ENCODE measurements at regions not wholly inside any gene's neighbourhood (a gene's known extent, or its start where the extent isn't known, plus 50 kb on each side); places are given as distances from the start of the nearest gene placed in this dataset.

GRCh38 chr20:12372557-12372956 is 454.9 kb downstream of the BTBD3 start:
- no peak for TF ChIP-seq CTCF (IDR thresholded peaks at IDR 0.05; ENCODE audit: insufficient read depth, low read length, poor library complexity, severe bottlenecking)
- Histone ChIP-seq H3K4me3 (replicated peaks; ENCODE audit: low read depth, low read length) (no peak overlapping the region), H3K27me3 (replicated peaks; ENCODE audit: control insufficient read depth, insufficient read depth, low read length) (no peaks in the 10 kb centered on the region), H3K36me3 (ENCODE audit: control insufficient read depth, insufficient read depth, low read length) (no peaks in the 10 kb centered on the region)
- DNase-seq (ENCODE audit: extremely low read depth, insufficient read length) = no peak

- H3K27me3 ChIP-seq (replicated peaks; ENCODE audit: control insufficient read depth, insufficient read depth, low read length) = no peaks in the 10 kb centered on the region
These were observed 458.3 kb downstream of the BTBD3 start for GRCh38 chr20:12375967-12376366.

GRCh38 chr20:12383821-12384220 is 466.1 kb downstream of the BTBD3 start:
- no peak for DNase-seq (ENCODE audit: extremely low read depth, insufficient read length)
- Histone ChIP-seq H3K4me3 (replicated peaks; ENCODE audit: low read depth, low read length) (no peak overlapping the region), H3K27me3 (replicated peaks; ENCODE audit: control insufficient read depth, insufficient read depth, low read length) (no peaks in the 10 kb centered on the region), H3K36me3 (ENCODE audit: control insufficient read depth, insufficient read depth, low read length) (no peaks in the 10 kb centered on the region)
- no peak for TF ChIP-seq CTCF (IDR thresholded peaks at IDR 0.05; ENCODE audit: insufficient read depth, low read length, poor library complexity, severe bottlenecking)

More at GRCh38 chr20:12375967-12376366, 458.3 kb downstream of the BTBD3 start:
- no peak for DNase-seq (ENCODE audit: extremely low read depth, insufficient read length)
- H3K36me3 ChIP-seq (ENCODE audit: control insufficient read depth, insufficient read depth, low read length) = no peaks in the 10 kb centered on the region
- H3K4me3 ChIP-seq (replicated peaks; ENCODE audit: low read depth, low read length) = no peak overlapping the region
- no peak for TF ChIP-seq CTCF (IDR thresholded peaks at IDR 0.05; ENCODE audit: insufficient read depth, low read length, poor library complexity, severe bottlenecking)

- TF ChIP-seq CTCF (IDR thresholded peaks at IDR 0.05; ENCODE audit: insufficient read depth, low read length, poor library complexity, severe bottlenecking) = no peak
- no peak overlapping the region for H3K4me3 ChIP-seq (replicated peaks; ENCODE audit: low read depth, low read length)
- no peaks in the 10 kb centered on the region for H3K27me3 ChIP-seq (replicated peaks; ENCODE audit: control insufficient read depth, insufficient read depth, low read length)
- no peaks in the 10 kb centered on the region for H3K36me3 ChIP-seq (ENCODE audit: control insufficient read depth, insufficient read depth, low read length)
- no peak for DNase-seq (ENCODE audit: extremely low read depth, insufficient read length)
These were observed 469.1 kb downstream of the BTBD3 start for GRCh38 chr20:12386821-12387220.

GRCh38 chr20:12391099-12391498 is 473.4 kb downstream of the BTBD3 start:
- Histone ChIP-seq H3K27me3 (replicated peaks; ENCODE audit: control insufficient read depth, insufficient read depth, low read length) (no peaks in the 10 kb centered on the region), H3K4me3 (replicated peaks; ENCODE audit: low read depth, low read length) (no peak overlapping the region), H3K36me3 (ENCODE audit: control insufficient read depth, insufficient read depth, low read length) (no peaks in the 10 kb centered on the region)
- TF ChIP-seq CTCF (IDR thresholded peaks at IDR 0.05; ENCODE audit: insufficient read depth, low read length, poor library complexity, severe bottlenecking) = no peak
- no peak for DNase-seq (ENCODE audit: extremely low read depth, insufficient read length)

GRCh38 chr20:12394786-12395185 is 477.1 kb downstream of the BTBD3 start:
- H3K27me3 ChIP-seq (replicated peaks; ENCODE audit: control insufficient read depth, insufficient read depth, low read length) = no peaks in the 10 kb centered on the region
- DNase-seq (ENCODE audit: extremely low read depth, insufficient read length) = no peak
- TF ChIP-seq CTCF (IDR thresholded peaks at IDR 0.05; ENCODE audit: insufficient read depth, low read length, poor library complexity, severe bottlenecking) = no peak
- H3K4me3 ChIP-seq (replicated peaks; ENCODE audit: low read depth, low read length) = no peak overlapping the region
- no peaks in the 10 kb centered on the region for H3K36me3 ChIP-seq (ENCODE audit: control insufficient read depth, insufficient read depth, low read length)

Measured in GM06990 (cell line).